ENCODE measurements at regions not wholly inside any gene's neighbourhood (a gene's known extent, or its start where the extent isn't known, plus 50 kb on each side); places are given as distances from the start of the nearest gene placed in this dataset.

GRCh38 chr17:79356839-79357447, 253.9 kb downstream of the RBFOX3 start (continued):
- no peak for TF ChIP-seq EZH2phosphoT487 (IDR thresholded peaks at IDR 0.05; ENCODE audit: borderline replicate concordance)
- TF ChIP-seq YY1 (IDR thresholded peaks at IDR 0.05; ENCODE audit: extremely low read depth, insufficient replicate concordance, low read depth, low read length), result no peak

GRCh38 chr17:79355165-79355564, 255.7 kb downstream of the RBFOX3 start:
- POLR2A ChIA-PET, result no interaction called here
- Histone ChIP-seq H2AFZ (ENCODE audit: low read depth, low read length, poor library complexity, severe bottlenecking) (no peak overlapping the region), H3K4me1 (ENCODE audit: control insufficient read depth in 1 of 2, insufficient read depth in 2 of 2, low read length in 2 of 2) (no peaks in the 10 kb centered on the region), H3K27ac (ENCODE audit: low read depth, low read length) (no peak overlapping the region), H3K9me2 (ENCODE audit: insufficient read depth) (no peaks in the 10 kb centered on the region), H3K4me3 (replicated peaks in 1 of 2; ENCODE audit: low read depth in 1 of 2, low read length in 2 of 2) (no peak overlapping the region), H4K20me1 (ENCODE audit: insufficient read depth) (no peaks in the 10 kb centered on the region), H3K36me3 (ENCODE audit: control insufficient read depth in 1 of 2, insufficient read depth in 2 of 2, low read length in 2 of 2) (no peaks in the 10 kb centered on the region), H3K27me3 (ENCODE audit: insufficient read depth, low read length) (peaks cover 89% of the 10 kb centered on the region), H3K4me2 (ENCODE audit: low read length) (no peak overlapping the region), H3K9ac (ENCODE audit: low read length) (no peak overlapping the region), H3K79me2 (ENCODE audit: insufficient read depth, low read length) (no peaks in the 10 kb centered on the region), H3K9me3 (ENCODE audit: control insufficient read depth in 1 of 2, insufficient read depth in 1 of 2, low read depth in 1 of 2, low read length in 2 of 2) (peaks cover 0 to 6% of the 10 kb centered on the region in 2 experiments; a peak in 1 of 4 replicates)
- intact Hi-C loops (cut with micrococcal nuclease), result no loop called here
- DNase-seq (ENCODE audit: low read depth, low spot score), result no peak
- RAD21 ChIA-PET (ENCODE audit: low non-redundant PET in 1 of 2, low total read pairs in 2 of 2, uncharacterized antibody in 2 of 2, unreplicated experiment in 2 of 2), result no interaction called here
- CTCF ChIA-PET, result interaction anchor here (1.4 to 5.9 kb wide), 3 partner anchors 33 to 46 kb away, joined by 4 to 20 read pairs (median 6); no protein-coding TSS in a partner anchor
- BruUV-seq (replicated peaks), result no TSS peak
- ATAC-seq, result no peak
- no peak for TF ChIP-seq CEBPB (IDR thresholded peaks at IDR 0.05; ENCODE audit: low read depth)
- TF ChIP-seq JUND (IDR thresholded peaks at IDR 0.05), result no peak
- no peak for TF ChIP-seq ZNF274 (IDR thresholded peaks at IDR 0.05; ENCODE audit: low read depth, low read length)
- TF ChIP-seq FOSL1 (IDR thresholded peaks at IDR 0.05; ENCODE audit: low read depth), result no peak
- TF ChIP-seq ELF1 (IDR thresholded peaks at IDR 0.05; ENCODE audit: borderline replicate concordance, low read depth), result no peak
- TF ChIP-seq MAX (IDR thresholded peaks at IDR 0.05), result no peak
- no peak for TF ChIP-seq RAD21 (IDR thresholded peaks at IDR 0.05; ENCODE audit: low read depth)
- no peak for TF ChIP-seq TCF7L2 (IDR thresholded peaks at IDR 0.05; ENCODE audit: borderline replicate concordance, extremely low read depth, insufficient read depth, insufficient read length)
- TF ChIP-seq, protein P1, sequence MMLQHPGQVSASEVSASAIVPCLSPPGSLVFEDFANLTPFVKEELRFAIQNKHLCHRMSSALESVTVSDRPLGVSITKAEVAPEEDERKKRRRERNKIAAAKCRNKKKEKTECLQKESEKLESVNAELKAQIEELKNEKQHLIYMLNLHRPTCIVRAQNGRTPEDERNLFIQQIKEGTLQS (IDR thresholded peaks at IDR 0.05), result no peak
- TF ChIP-seq, protein P2, sequence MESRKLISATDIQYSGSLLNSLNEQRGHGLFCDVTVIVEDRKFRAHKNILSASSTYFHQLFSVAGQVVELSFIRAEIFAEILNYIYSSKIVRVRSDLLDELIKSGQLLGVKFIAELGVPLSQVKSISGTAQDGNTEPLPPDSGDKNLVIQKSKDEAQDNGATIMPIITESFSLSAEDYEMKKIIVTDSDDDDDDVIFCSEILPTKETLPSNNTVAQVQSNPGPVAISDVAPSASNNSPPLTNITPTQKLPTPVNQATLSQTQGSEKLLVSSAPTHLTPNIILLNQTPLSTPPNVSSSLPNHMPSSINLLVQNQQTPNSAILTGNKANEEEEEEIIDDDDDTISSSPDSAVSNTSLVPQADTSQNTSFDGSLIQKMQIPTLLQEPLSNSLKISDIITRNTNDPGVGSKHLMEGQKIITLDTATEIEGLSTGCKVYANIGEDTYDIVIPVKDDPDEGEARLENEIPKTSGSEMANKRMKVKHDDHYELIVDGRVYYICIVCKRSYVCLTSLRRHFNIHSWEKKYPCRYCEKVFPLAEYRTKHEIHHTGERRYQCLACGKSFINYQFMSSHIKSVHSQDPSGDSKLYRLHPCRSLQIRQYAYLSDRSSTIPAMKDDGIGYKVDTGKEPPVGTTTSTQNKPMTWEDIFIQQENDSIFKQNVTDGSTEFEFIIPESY (IDR thresholded peaks at IDR 0.05; ENCODE audit: extremely low read depth, insufficient replicate concordance, low read length), result no peak
- no peak for TF ChIP-seq SIN3A (IDR thresholded peaks at IDR 0.05; ENCODE audit: low read depth)
